Gastroesophageal sphincter (tissue), 4 donors: ENCODE measurements at regions not wholly inside any gene's neighbourhood (a gene's known extent, or its start where the extent isn't known, plus 50 kb on each side); places are given as distances from the start of the nearest gene placed in this dataset.
A peak's percentile ranks its signal among the peaks of the same experiment; 100 is the strongest.

Source experiments
- ATAC-seq: fragments of 150-250 bp; one replicate; pipeline ENCODE4 v1.9.1; 2016; ENCODE audit warnings: mild to moderate bottlenecking, moderate library complexity
- H3K27ac ChIP-seq, 4 donors: fragments of 200-600 bp; sonication (generic) in 3 of 4; 1 replicate in 3 of 4; 2 replicates in 1 of 4; pipeline ENCODE4 v1.5.1; 2016 to 2019
- H3K27me3 ChIP-seq: fragments of 200-600 bp; sonication (generic); one replicate; pipeline ENCODE4 v1.5.1; 2019
- H3K36me3 ChIP-seq, 2 donors: fragments of 200-600 bp; sonication (generic); one replicate each; pipeline ENCODE4 v1.5.1; 2019; ENCODE audit warnings: control low read depth in 1 of 2
- H3K4me1 ChIP-seq, 3 donors: fragments of 200-600 bp; sonication (generic); 1 replicate in 2 of 3; 2 replicates in 1 of 3; pipeline ENCODE4 v1.5.1; 2016 to 2019; ENCODE audit warnings: control low read depth in 2 of 3
- H3K4me3 ChIP-seq, 2 donors: fragments of 200-600 bp; sonication (generic); one replicate each; pipeline ENCODE4 v1.5.1; 2019; ENCODE audit warnings: mild to moderate bottlenecking in 1 of 2, moderate library complexity in 1 of 2
- H3K9me3 ChIP-seq, 3 donors: fragments of 200-600 bp; sonication (generic); one replicate each; pipeline ENCODE4 v1.5.1; 2017 to 2019; ENCODE audit warnings: control low read depth in 2 of 3
- EP300 ChIP-seq: sonication (generic); formaldehyde crosslinking; IDR thresholded peaks from one replicate; pipeline ENCODE4 v1.6.1; 2017; ENCODE audit warnings: antibody characterized with exemption, mild to moderate bottlenecking
- POLR2A ChIP-seq, 2 donors: fragments of 450-650 bp; IDR thresholded peaks; one replicate each; pipeline ENCODE4 v1.6.1; 2017; ENCODE audit warnings: antibody characterized with exemption in 2 of 2, mild to moderate bottlenecking in 2 of 2, moderate library complexity in 1 of 2
- POLR2AphosphoS5 ChIP-seq: sonication (generic); formaldehyde crosslinking; IDR thresholded peaks from one replicate; pipeline ENCODE4 v1.6.1; 2017; ENCODE audit warnings: antibody characterized with exemption
- WGBS, 2 donors: methylation state at CpG; one replicate each; pipeline ENCODE4 v1.1.5; 2018; ENCODE audit warnings: low coverage in 1 of 2; 5-methylcytosine and 5-hydroxymethylcytosine counted together
- TF ChIP-seq, protein P1 (sequence below), 4 experiments: fragments of 200-600 bp in 2 of 4; fragments of 450-650 bp in 2 of 4; sonication (generic) in 1 of 4; IDR thresholded peaks; one replicate each; pipeline ENCODE4 v1.5.1; 2017 to 2019; ENCODE audit warnings: antibody characterized with exemption in 4 of 4, mild to moderate bottlenecking in 2 of 4, moderate library complexity in 2 of 4

DNA sequence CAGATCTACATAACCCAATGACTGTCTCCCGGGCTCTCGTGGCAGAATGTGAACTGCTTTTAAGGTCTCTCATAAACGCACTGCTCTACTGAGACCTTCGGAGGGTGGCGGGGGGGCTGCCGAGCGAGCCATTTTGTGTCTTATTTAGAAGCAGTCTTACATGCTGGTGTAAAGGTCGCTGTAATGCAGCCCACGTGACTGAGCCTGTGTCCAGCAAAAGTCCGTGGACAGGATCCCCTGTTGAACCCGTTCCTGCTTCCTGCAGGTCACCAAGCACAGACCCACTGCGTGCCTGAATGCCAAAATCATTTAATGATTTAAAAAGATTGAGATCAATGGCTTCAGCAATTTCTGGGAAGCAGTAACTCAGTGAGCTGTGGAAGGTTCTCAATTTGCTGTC is 415.9 kb downstream of the BCOR start:
- Histone ChIP-seq H3K27me3 (no peaks in the 10 kb centered on the region), H3K4me1 (no peaks in the 10 kb centered on the region), H3K4me3 (no peak overlapping the region), H3K9me3 (no peaks in the 10 kb centered on the region), H3K36me3 (no peaks in the 10 kb centered on the region), H3K27ac (no peak overlapping the region)
- no peak for ATAC-seq
- WGBS, 2 donors, result 80% methylated on average over 1 of the region's 12 CpGs; no CpG with 5 or more reads in 1 of the 2 donors
- TF ChIP-seq POLR2AphosphoS5 (no peak), POLR2A (IDR thresholded peaks at IDR 0.05) (no peak), EP300 (no peak)
- TF ChIP-seq, protein P1, sequence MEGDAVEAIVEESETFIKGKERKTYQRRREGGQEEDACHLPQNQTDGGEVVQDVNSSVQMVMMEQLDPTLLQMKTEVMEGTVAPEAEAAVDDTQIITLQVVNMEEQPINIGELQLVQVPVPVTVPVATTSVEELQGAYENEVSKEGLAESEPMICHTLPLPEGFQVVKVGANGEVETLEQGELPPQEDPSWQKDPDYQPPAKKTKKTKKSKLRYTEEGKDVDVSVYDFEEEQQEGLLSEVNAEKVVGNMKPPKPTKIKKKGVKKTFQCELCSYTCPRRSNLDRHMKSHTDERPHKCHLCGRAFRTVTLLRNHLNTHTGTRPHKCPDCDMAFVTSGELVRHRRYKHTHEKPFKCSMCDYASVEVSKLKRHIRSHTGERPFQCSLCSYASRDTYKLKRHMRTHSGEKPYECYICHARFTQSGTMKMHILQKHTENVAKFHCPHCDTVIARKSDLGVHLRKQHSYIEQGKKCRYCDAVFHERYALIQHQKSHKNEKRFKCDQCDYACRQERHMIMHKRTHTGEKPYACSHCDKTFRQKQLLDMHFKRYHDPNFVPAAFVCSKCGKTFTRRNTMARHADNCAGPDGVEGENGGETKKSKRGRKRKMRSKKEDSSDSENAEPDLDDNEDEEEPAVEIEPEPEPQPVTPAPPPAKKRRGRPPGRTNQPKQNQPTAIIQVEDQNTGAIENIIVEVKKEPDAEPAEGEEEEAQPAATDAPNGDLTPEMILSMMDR (IDR thresholded peaks at IDR 0.05), result no peak

DNA sequence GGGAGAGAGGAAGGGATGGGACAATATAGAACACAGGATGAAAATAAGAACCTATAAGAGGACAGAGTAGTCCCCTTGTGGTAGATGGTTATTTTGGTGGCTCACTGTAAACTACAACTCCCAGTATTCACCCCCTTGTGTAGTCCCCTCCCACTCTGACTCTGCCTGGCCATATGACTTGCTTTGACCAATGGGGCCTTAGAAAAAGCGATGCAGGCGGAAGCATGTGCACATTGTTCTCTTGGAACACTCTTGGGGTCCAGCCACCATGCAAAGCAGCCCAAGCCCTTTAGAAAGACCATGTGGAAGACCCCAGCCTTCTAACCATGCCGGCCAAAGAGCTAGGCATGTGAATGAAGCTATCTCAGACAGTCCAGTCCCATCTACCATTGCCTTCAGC is 415.0 kb downstream of the BCOR start:
- TF ChIP-seq POLR2AphosphoS5 (no peak), EP300 (no peak), POLR2A (IDR thresholded peaks at IDR 0.05) (no peak)
- TF ChIP-seq, protein P1 (IDR thresholded peaks at IDR 0.05), result no peak
- no peak overlapping the region for H3K27ac ChIP-seq

DNA sequence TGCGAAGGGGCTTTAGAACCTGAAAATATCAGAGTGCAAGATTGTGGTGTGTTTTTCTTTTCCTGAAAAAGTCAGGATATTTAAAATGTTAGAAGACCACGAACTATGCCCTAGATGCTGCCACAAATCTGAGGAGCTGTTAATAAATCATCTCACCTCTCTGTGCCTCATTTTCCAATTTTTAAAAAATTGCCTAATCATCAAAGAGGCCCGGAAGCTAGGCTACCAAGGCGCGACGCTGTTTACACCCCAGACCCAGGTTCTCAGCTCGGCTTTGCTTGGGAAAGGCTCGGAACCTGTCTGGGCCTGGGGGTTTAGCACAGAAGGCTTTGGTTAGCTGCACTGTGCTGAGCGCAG is 409.6 kb downstream of the BCOR start:
- H3K4me1 ChIP-seq, result peaks cover 0 to 25% (median 4%) of the 10 kb centered on the region in 3 donors
- ATAC-seq, result no peak
- H3K36me3 ChIP-seq, result no peaks in the 10 kb centered on the region
- no peaks in the 10 kb centered on the region for H3K9me3 ChIP-seq
- TF ChIP-seq, protein P1 (IDR thresholded peaks at IDR 0.05), result no peak
- TF ChIP-seq EP300 (no peak), POLR2A (IDR thresholded peaks at IDR 0.05) (no peak), POLR2AphosphoS5 (no peak)
- 55% methylated on average over 2 of the region's 9 CpGs; no CpG with 5 or more reads in 1 of the 2 donors for WGBS, 2 donors
- peak overlapping the region; percentile 41 to 57 for H3K4me3 ChIP-seq
- H3K27ac ChIP-seq, result peak overlapping the region in 3 of 4 donors; percentile 56 to 80 (median 71)
- no peaks in the 10 kb centered on the region for H3K27me3 ChIP-seq

More for the DNA sequence above, 415.0 kb downstream of the BCOR start:
- H3K36me3 ChIP-seq, result no peaks in the 10 kb centered on the region
- WGBS, 2 donors, result no CpG with 5 or more reads among the region's 3 CpGs
- no peak overlapping the region for H3K4me3 ChIP-seq
- no peaks in the 10 kb centered on the region for H3K27me3 ChIP-seq
- H3K9me3 ChIP-seq, result no peaks in the 10 kb centered on the region
- peaks cover 0 to 8% (median 0%) of the 10 kb centered on the region in 3 donors for H3K4me1 ChIP-seq
- ATAC-seq, result no peak

DNA sequence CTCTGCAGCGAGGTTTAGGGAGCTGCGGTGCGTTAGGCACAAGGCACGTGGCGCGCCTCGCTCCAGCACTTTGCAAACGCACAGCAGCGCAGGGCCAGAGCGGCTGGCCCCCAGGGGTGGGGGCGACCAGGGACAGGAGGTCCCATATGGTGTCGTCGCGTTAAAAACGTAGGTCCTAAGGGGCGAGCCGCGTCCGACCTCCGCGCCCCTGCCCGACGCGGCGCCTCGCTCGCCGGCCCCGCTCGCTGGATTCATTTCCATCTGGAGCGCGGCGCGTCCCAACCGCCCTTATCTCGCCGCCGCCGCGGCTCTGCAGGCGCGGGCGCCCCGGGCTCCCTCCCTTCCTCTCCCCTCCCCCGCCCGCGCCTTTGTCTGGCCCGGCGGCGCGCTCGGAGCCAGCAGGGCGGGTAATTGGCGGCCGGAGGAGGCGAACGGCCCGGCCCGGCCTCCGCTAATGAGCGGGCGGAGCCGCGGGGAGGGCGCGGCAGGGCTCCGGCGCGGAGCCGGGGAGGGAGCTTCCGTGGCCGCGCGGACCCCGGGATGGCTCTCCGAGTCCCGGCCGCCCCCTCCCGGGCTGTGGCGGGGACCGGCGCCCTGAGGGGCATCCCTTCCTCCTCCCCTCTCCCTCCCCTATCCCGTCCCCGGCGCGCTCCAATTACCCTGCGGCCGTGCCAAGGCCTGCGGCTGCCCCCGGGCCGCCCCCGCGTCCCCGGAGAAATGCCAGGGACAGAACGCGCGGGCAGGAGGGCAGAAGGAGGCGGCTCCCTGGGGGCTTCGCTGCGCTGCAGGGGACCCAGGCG is 409.0 kb downstream of the BCOR start:
- no peaks in the 10 kb centered on the region for H3K27me3 ChIP-seq
- peak overlapping the region; percentile 4 to 80 (median 64) for H3K27ac ChIP-seq
- peak overlapping the region; percentile 41 to 57 for H3K4me3 ChIP-seq
- H3K4me1 ChIP-seq, result peaks cover 0 to 25% (median 4%) of the 10 kb centered on the region in 3 donors
- ATAC-seq, result peak; percentile 92
- no CpG with 5 or more reads among the region's 101 CpGs for WGBS, 2 donors
- H3K36me3 ChIP-seq, result no peaks in the 10 kb centered on the region
- no peaks in the 10 kb centered on the region for H3K9me3 ChIP-seq
- TF ChIP-seq POLR2AphosphoS5 (no peak), POLR2A (IDR thresholded peaks at IDR 0.05) (peak; percentile 8 to 15)

DNA sequence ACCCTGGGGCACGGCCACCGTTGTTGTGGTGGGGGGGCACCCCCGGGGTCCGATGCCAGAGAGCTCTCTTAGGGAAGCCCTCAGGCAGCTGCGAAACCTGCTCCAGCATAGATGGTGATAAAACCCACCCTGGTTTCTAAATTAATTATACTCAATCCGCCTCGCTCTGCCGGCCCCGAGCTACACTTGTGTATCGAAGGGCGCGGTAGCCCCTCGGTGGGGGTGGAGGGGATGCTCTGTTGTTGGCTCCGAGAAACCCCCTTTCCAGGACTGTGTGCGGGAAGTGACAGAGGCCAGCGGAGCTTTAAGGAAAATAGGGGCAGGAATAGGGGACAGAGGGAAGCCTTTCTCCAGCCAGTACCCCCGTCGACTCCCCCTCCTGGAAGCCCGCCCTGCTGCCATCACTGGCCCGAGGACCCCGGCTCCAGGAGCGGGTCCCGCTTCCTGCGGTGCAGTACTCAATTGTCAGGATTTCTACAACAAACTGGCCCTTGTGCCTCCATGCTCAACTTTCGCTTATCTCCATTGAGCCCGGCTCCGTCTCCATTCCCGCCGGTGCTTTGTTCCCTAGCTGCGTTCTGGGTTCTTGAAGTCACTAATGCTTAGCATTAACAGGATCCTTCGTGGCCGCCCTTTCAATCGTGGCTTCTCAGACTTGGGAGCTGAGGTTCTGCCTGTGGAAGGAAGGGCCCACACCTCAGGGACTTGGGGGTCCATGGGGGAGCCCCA is 408.2 kb downstream of the BCOR start:
- ATAC-seq, result peak; percentile 1
- 29% methylated on average over 24 of the region's 33 CpGs; no CpG with 5 or more reads in 1 of the 2 donors for WGBS, 2 donors
- H3K27me3 ChIP-seq, result no peaks in the 10 kb centered on the region

More for the DNA sequence above, 408.2 kb downstream of the BCOR start:
- no peak for TF ChIP-seq EP300
- TF ChIP-seq POLR2A (IDR thresholded peaks at IDR 0.05), result no peak
- TF ChIP-seq, protein P1 (IDR thresholded peaks at IDR 0.05), result no peak
- TF ChIP-seq POLR2AphosphoS5, result no peak
- Histone ChIP-seq H3K36me3 (no peaks in the 10 kb centered on the region), H3K27ac (peak overlapping the region; percentile 4 to 80 (median 64)), H3K4me1 (peaks cover 0 to 25% (median 4%) of the 10 kb centered on the region in 3 donors), H3K4me3 (peak overlapping the region; percentile 41 to 57), H3K9me3 (no peaks in the 10 kb centered on the region)
